Mucosa of rectum (tissue), 2 donors: ENCODE measurements at regions not wholly inside any gene's neighbourhood (a gene's known extent, or its start where the extent isn't known, plus 50 kb on each side); places are given as distances from the start of the nearest gene placed in this dataset.

ENCODE experiments used
- H3K27ac ChIP-seq, 2 donors: one replicate each; pipeline ENCODE4 v1.7.0; 2013; ENCODE audit warnings: inconsistent platforms in 2 of 2, low read depth in 2 of 2, low read length in 2 of 2
- H3K27me3 ChIP-seq, 2 donors: one replicate each; pipeline ENCODE4 v1.7.0; 2013; ENCODE audit warnings: low read length in 2 of 2; ENCODE audit not compliant: control insufficient read depth in 2 of 2, insufficient read depth in 2 of 2
- H3K36me3 ChIP-seq, 2 donors: one replicate each; pipeline ENCODE4 v1.7.0; 2013; ENCODE audit warnings: low read length in 2 of 2; ENCODE audit not compliant: control insufficient read depth in 2 of 2, insufficient read depth in 2 of 2
- H3K4me1 ChIP-seq, 2 donors: one replicate each; pipeline ENCODE4 v1.7.0; 2013; ENCODE audit warnings: low read length in 2 of 2, mild to moderate bottlenecking in 1 of 2; ENCODE audit not compliant: control insufficient read depth in 2 of 2, insufficient read depth in 2 of 2
- H3K4me3 ChIP-seq, 2 donors: one replicate each; pipeline ENCODE4 v1.7.0; 2013; ENCODE audit warnings: low read length in 2 of 2
- H3K9ac ChIP-seq, 2 donors: one replicate each; pipeline ENCODE4 v1.7.0; 2013; ENCODE audit warnings: low read length in 2 of 2, low read depth in 1 of 2, mild to moderate bottlenecking in 1 of 2
- H3K9me3 ChIP-seq, 2 donors: one replicate each; pipeline ENCODE4 v1.7.0; 2013; ENCODE audit warnings: low read length in 2 of 2; ENCODE audit not compliant: control insufficient read depth in 2 of 2
- donor health status: healthy.
- donor health status: Normal muscosa, but diverticular disease.

DNA sequence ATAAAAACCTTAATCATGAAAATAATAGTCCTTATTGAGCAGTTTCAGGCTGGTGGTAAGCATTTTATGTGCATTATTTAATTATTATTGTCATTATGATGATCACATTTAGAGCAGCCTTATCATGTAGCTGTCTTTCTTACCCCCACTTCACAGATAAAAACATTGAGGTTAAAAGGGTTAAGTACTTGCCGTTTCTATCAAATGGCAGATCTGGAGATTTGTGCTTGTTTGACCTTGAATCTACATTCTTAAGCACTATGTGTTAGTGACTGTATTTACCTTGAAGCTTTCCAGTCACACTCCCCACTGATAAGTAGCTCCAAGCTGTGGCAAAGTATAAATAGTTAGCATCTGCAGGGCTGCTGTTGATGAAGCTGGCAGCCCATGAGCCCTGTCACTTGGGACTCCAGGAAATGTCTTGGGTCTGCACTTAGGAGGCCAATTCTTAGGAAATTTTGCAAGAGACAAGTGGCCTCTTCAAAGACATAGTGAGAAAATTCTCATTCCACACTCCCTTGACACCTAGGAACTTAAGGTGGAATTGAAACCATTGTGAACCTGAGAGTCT is 116.8 kb upstream of the AGR3 start:
- no peaks in the 10 kb centered on the region for H3K27me3 ChIP-seq
- no peak overlapping the region for H3K4me3 ChIP-seq
- no peaks in the 10 kb centered on the region for H3K9me3 ChIP-seq
- H3K36me3 ChIP-seq: no peaks in the 10 kb centered on the region
- no peaks in the 10 kb centered on the region for H3K4me1 ChIP-seq
- no peak overlapping the region for H3K27ac ChIP-seq
- no peak overlapping the region for H3K9ac ChIP-seq

GRCh38 chr7:16999541-17000267 is 117.9 kb upstream of the AGR3 start:
- Histone ChIP-seq H3K4me1 (no peaks in the 10 kb centered on the region), H3K4me3 (no peak overlapping the region), H3K9ac (no peak overlapping the region), H3K27ac (no peak overlapping the region), H3K36me3 (no peaks in the 10 kb centered on the region), H3K27me3 (no peaks in the 10 kb centered on the region), H3K9me3 (no peaks in the 10 kb centered on the region)

- Histone ChIP-seq H3K9me3 (no peaks in the 10 kb centered on the region), H3K9ac (no peak overlapping the region), H3K4me1 (no peaks in the 10 kb centered on the region), H3K4me3 (peak overlapping the region in 1 of 2 donors; percentile 8), H3K27ac (peak overlapping the region in 1 of 2 donors; percentile 9), H3K27me3 (no peaks in the 10 kb centered on the region), H3K36me3 (no peaks in the 10 kb centered on the region)
These were observed 123.5 kb upstream of the AGR3 start for GRCh38 chr7:17005271-17005670.

DNA sequence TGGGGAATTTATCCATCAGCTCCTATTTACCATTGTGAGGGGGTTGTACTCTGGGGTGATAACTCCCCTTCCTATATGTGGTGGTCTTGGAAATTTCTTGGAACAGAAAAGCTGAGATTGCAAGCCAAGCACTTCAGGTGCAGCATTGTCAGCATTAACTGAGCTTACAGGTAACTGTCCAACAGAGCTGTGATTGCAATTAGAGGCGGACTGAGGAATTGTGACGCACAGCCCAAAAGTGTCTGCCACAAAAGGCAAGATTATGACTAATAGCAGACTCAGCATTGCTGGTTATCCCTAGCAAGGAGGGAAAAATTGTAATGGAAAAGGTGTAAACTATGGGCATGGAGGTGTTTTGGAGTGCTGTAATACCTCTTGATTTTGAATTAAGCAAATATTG is 126.1 kb upstream of the AGR3 start:
- no peaks in the 10 kb centered on the region for H3K27me3 ChIP-seq

GRCh38 chr7:17009007-17009719 is 127.4 kb upstream of the AGR3 start:
- Histone ChIP-seq H3K36me3 (no peaks in the 10 kb centered on the region), H3K27ac (no peak overlapping the region), H3K4me3 (no peak overlapping the region), H3K4me1 (peaks cover 0 to 2% of the 10 kb centered on the region in 2 donors), H3K9ac (no peak overlapping the region), H3K9me3 (no peaks in the 10 kb centered on the region), H3K27me3 (no peaks in the 10 kb centered on the region)

More for the DNA sequence above, 126.1 kb upstream of the AGR3 start:
- H3K9ac ChIP-seq: no peak overlapping the region
- no peak overlapping the region for H3K27ac ChIP-seq
- H3K4me3 ChIP-seq: no peak overlapping the region
- H3K9me3 ChIP-seq: no peaks in the 10 kb centered on the region
- no peaks in the 10 kb centered on the region for H3K36me3 ChIP-seq
- peaks cover 0 to 2% of the 10 kb centered on the region in 2 donors for H3K4me1 ChIP-seq

- no peaks in the 10 kb centered on the region for H3K27me3 ChIP-seq
- H3K27ac ChIP-seq: peak overlapping the region in 1 of 2 donors; percentile 17
- H3K4me1 ChIP-seq: peaks cover 0 to 2% of the 10 kb centered on the region in 2 donors
- no peak overlapping the region for H3K9ac ChIP-seq
- no peak overlapping the region for H3K4me3 ChIP-seq
- no peaks in the 10 kb centered on the region for H3K36me3 ChIP-seq
- H3K9me3 ChIP-seq: no peaks in the 10 kb centered on the region
These were observed 128.2 kb upstream of the AGR3 start for GRCh38 chr7:17009933-17010332.

DNA sequence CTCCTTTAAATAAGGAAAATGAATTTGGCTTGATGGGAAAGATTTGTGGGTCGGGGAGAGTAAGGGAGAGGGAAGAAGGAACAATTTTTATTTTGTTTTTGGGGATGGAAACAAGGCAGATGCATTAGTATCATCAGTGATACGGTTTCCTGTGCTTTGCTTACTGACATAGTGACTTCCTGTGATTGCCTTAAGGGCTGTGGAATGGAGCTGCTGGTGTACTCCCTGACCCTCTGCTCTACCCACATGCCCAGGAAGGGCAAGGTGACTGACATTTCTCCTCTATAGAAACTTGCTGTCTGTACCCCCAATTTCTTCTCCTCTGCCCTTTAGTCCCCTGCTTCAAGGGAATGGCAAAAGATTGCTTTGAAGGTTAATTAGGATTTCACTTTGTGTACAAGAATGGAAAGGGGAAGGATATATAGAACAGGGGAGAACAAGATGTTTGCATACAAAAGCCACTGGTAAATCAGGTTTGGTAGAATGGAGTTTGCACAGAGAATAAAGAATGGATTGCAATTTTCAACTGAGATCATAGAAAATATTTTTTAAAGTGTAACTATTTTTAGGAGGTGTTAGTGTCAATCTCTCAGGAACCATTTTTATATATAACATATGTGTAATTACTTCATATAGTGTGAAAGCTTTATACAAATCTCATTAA is 129.0 kb upstream of the AGR3 start:
- Histone ChIP-seq H3K4me3 (no peak overlapping the region), H3K9me3 (no peaks in the 10 kb centered on the region), H3K4me1 (peaks cover 0 to 2% of the 10 kb centered on the region in 2 donors), H3K36me3 (no peaks in the 10 kb centered on the region), H3K27ac (peak overlapping the region in 1 of 2 donors; percentile 2), H3K9ac (no peak overlapping the region), H3K27me3 (no peaks in the 10 kb centered on the region)

- Histone ChIP-seq H3K9ac (no peak overlapping the region), H3K4me1 (peaks cover 0 to 2% of the 10 kb centered on the region in 2 donors), H3K36me3 (no peaks in the 10 kb centered on the region), H3K4me3 (no peak overlapping the region), H3K27ac (no peak overlapping the region), H3K9me3 (no peaks in the 10 kb centered on the region), H3K27me3 (no peaks in the 10 kb centered on the region)
These were observed 131.4 kb upstream of the AGR3 start for GRCh38 chr7:17013204-17013603.

DNA sequence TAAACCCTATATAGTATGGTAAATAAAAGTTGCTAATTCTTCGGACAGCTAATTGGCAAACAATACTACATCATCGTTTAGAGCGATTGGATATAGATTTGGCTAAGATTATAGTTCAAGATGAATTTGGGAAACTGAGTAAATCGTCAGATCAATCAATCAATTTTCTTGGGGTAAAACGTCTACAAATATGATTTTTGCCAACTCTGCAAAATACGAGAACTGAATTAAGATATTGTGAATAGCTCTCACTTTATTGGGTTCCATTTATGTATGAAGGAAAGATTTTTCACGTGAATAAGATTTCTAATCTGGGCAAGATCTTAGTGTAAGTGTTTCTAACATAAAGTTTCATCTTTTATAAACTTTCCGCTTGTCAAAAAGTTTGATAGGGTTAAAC is 132.9 kb upstream of the AGR3 start:
- H3K9ac ChIP-seq: no peak overlapping the region
- H3K4me1 ChIP-seq: peaks cover 0 to 2% of the 10 kb centered on the region in 2 donors
- no peak overlapping the region for H3K27ac ChIP-seq
- H3K9me3 ChIP-seq: no peaks in the 10 kb centered on the region
- H3K4me3 ChIP-seq: no peak overlapping the region
- H3K27me3 ChIP-seq: no peaks in the 10 kb centered on the region
- H3K36me3 ChIP-seq: no peaks in the 10 kb centered on the region

- Histone ChIP-seq H3K4me1 (peaks cover 0 to 2% of the 10 kb centered on the region in 2 donors), H3K36me3 (no peaks in the 10 kb centered on the region), H3K27me3 (no peaks in the 10 kb centered on the region), H3K9me3 (no peaks in the 10 kb centered on the region), H3K9ac (no peak overlapping the region), H3K4me3 (no peak overlapping the region), H3K27ac (no peak overlapping the region)
These were observed 133.8 kb upstream of the AGR3 start for GRCh38 chr7:17015598-17016031.
